GM23338 (cell line): ENCODE measurements at regions not wholly inside any gene's neighbourhood (a gene's known extent, or its start where the extent isn't known, plus 50 kb on each side); places are given as distances from the start of the nearest gene placed in this dataset.

Experiments used
- ATAC-seq: fragments of 200-7000 bp; cut with Tn5 transposase; 3 replicates; pipeline ENCODE4 v1.9.1; 2020
- DNase-seq: peaks from one replicate; pipeline ENCODE4 v3.0.0-alpha.2; 2015; ENCODE audit warnings: low spot score
- H2AFZ ChIP-seq: fragments of 200-600 bp; sonication (generic); 2 replicates; pipeline ENCODE4 v1.8.0; 2016; ENCODE audit warnings: antibody characterized with exemption, mild to moderate bottlenecking, moderate library complexity
- H3F3A ChIP-seq: fragments of 200-600 bp; sonication (generic); replicated peaks from 2 replicates; pipeline ENCODE4 v1.8.0; 2017; ENCODE audit warnings: antibody characterized with exemption, mixed run types, low read depth
- H3K27ac ChIP-seq: fragments of 200-600 bp; sonication (generic); 2 replicates; pipeline ENCODE4 v1.6.1; 2016; ENCODE audit warnings: low read depth
- H3K27me3 ChIP-seq: fragments of 200-600 bp; sonication (generic); 2 replicates; pipeline ENCODE4 v1.8.0; 2016; ENCODE audit warnings: mild to moderate bottlenecking, mixed run types, moderate library complexity; ENCODE audit not compliant: insufficient read depth
- H3K36me3 ChIP-seq: fragments of 200-600 bp; sonication (generic); 2 replicates; pipeline ENCODE4 v1.8.0; 2016; ENCODE audit warnings: mild to moderate bottlenecking; ENCODE audit not compliant: insufficient read depth
- H3K4me1 ChIP-seq: fragments of 200-600 bp; sonication (generic); 2 replicates; pipeline ENCODE4 v1.8.0; 2016; ENCODE audit warnings: mild to moderate bottlenecking, moderate library complexity; ENCODE audit not compliant: insufficient read depth
- H3K4me2 ChIP-seq: fragments of 200-600 bp; sonication (generic); 2 replicates; pipeline ENCODE4 v1.7.1; 2017; ENCODE audit warnings: mixed run types
- H3K4me3 ChIP-seq: fragments of 200-600 bp; sonication (generic); 2 replicates; pipeline ENCODE4 v1.6.1; 2016; ENCODE audit warnings: mixed run types
- H3K79me2 ChIP-seq: fragments of 200-600 bp; sonication (generic); replicated peaks from 2 replicates; pipeline ENCODE4 v1.8.0; 2017; ENCODE audit warnings: mild to moderate bottlenecking; ENCODE audit not compliant: insufficient read depth
- H3K9me2 ChIP-seq: fragments of 200-600 bp; sonication (generic); 2 replicates; pipeline ENCODE4 v1.8.0; 2017; ENCODE audit not compliant: insufficient read depth
- H4K20me1 ChIP-seq: fragments of 200-600 bp; sonication (generic); replicated peaks from 2 replicates; pipeline ENCODE4 v1.8.0; 2017; ENCODE audit warnings: mild to moderate bottlenecking; ENCODE audit not compliant: insufficient read depth
- H3K27ac Mint-ChIP-seq: 2 replicates; pipeline ENCODE4 v1.8.0; 2020; ENCODE audit warnings: inconsistent platforms, mild to moderate bottlenecking, moderate library complexity, mixed read lengths
- H3K27me3 Mint-ChIP-seq: 3 replicates; pipeline ENCODE4 v1.8.0; 2022; ENCODE audit warnings: low read depth, mild to moderate bottlenecking, moderate library complexity, mixed read lengths, inconsistent platforms; ENCODE audit not compliant: insufficient read depth, poor library complexity
- H3K36me3 Mint-ChIP-seq: 3 replicates; pipeline ENCODE4 v1.8.0; 2021; ENCODE audit warnings: low read depth, mild to moderate bottlenecking, inconsistent platforms, moderate library complexity, mixed read lengths
- H3K4me1 Mint-ChIP-seq: 3 replicates; pipeline ENCODE4 v1.8.0; 2020; ENCODE audit warnings: mild to moderate bottlenecking, inconsistent platforms, mixed read lengths
- H3K4me3 Mint-ChIP-seq: 3 replicates; pipeline ENCODE4 v1.8.0; 2021; ENCODE audit warnings: moderate library complexity, mild to moderate bottlenecking, inconsistent platforms, mixed read lengths
- H3K9me3 Mint-ChIP-seq: 3 replicates; pipeline ENCODE4 v1.8.0; 2020; ENCODE audit warnings: moderate library complexity, mild to moderate bottlenecking, inconsistent platforms, mixed read lengths
- CREB1 ChIP-seq: fragments of 250-450 bp; sonication (Bioruptor Pico); IDR thresholded peaks from 2 replicates; pipeline ENCODE4 v1.5.0; 2020; ENCODE audit warnings: low read depth, mild to moderate bottlenecking, moderate library complexity
- EZH2 ChIP-seq: fragments of 200-600 bp; sonication (generic); IDR thresholded peaks from one replicate; pipeline ENCODE4 v1.8.0; 2017; ENCODE audit warnings: antibody characterized with exemption, mild to moderate bottlenecking, low read depth; ENCODE audit not compliant: unreplicated experiment
- EZH2phosphoT487 ChIP-seq: fragments of 200-600 bp; sonication (generic); IDR thresholded peaks from one replicate; pipeline ENCODE4 v1.8.1; 2018; ENCODE audit warnings: antibody characterized with exemption; ENCODE audit not compliant: unreplicated experiment
- JUNB ChIP-seq: IDR thresholded peaks from one replicate; pipeline ENCODE4 v1.6.1; 2016; ENCODE audit warnings: antibody characterized with exemption; ENCODE audit not compliant: unreplicated experiment
- NANOG ChIP-seq: IDR thresholded peaks from 2 replicates; pipeline ENCODE4 v1.6.1; 2016; ENCODE audit warnings: antibody characterized with exemption, borderline replicate concordance
- POLR2AphosphoS5 ChIP-seq: IDR thresholded peaks from 2 replicates; pipeline ENCODE4 v1.6.1; 2016; ENCODE audit warnings: antibody characterized with exemption, low read depth
- REST ChIP-seq: IDR thresholded peaks from one replicate; pipeline ENCODE4 v1.6.1; 2018; ENCODE audit warnings: antibody characterized with exemption; ENCODE audit not compliant: unreplicated experiment
- STAT1 ChIP-seq: IDR thresholded peaks from one replicate; pipeline ENCODE4 v1.6.1; 2016; ENCODE audit warnings: antibody characterized with exemption; ENCODE audit not compliant: unreplicated experiment
- ZNF114 ChIP-seq: fragments of 250-450 bp; sonication (Bioruptor Pico); IDR thresholded peaks from 2 replicates; pipeline ENCODE4 v1.5.0; 2020; ENCODE audit warnings: mild to moderate bottlenecking, moderate library complexity
- ZNF331 ChIP-seq: fragments of 250-450 bp; sonication (Bioruptor Pico); IDR thresholded peaks from 2 replicates; pipeline ENCODE4 v1.5.0; 2020; ENCODE audit warnings: low read depth, mild to moderate bottlenecking, moderate library complexity
- ZNF462 ChIP-seq: fragments of 250-450 bp; sonication (Bioruptor Pico); IDR thresholded peaks from 2 replicates; pipeline ENCODE4 v1.5.0; 2020; ENCODE audit warnings: mild to moderate bottlenecking, moderate library complexity
- TF ChIP-seq, protein P1 (sequence below), 2 experiments: fragments of 200-600 bp in 1 of 2; sonication (generic) in 1 of 2; conservative IDR thresholded peaks; 2 replicates each; pipeline versions ENCODE4 v1.5.1 to v1.6.1; 2016 to 2017; ENCODE audit warnings: antibody characterized with exemption in 2 of 2, low read depth in 2 of 2, mild to moderate bottlenecking in 2 of 2, moderate library complexity in 1 of 2
- TF ChIP-seq, protein P2 (sequence below): IDR thresholded peaks from 2 replicates; pipeline ENCODE4 v1.6.1; 2016; ENCODE audit warnings: antibody characterized with exemption

GRCh38 chr2:8364668-8365067, 317.2 kb upstream of the ID2 start:
- Mint-ChIP-seq H3K4me3 (no peak overlapping the region), H3K27me3 (peaks cover 3% of the 10 kb centered on the region), H3K36me3 (no peaks in the 10 kb centered on the region), H3K27ac (no peak overlapping the region), H3K9me3 (no peaks in the 10 kb centered on the region), H3K4me1 (peaks cover 8% of the 10 kb centered on the region; the same call in 2 of the 3 replicates)
- no peak overlapping the region for H3K27ac ChIP-seq
- H4K20me1 ChIP-seq = no peaks in the 10 kb centered on the region
- H3F3A ChIP-seq = no peaks in the 10 kb centered on the region
- ATAC-seq (no peak), DNase-seq (no peak)
- no peak overlapping the region for H3K4me3 ChIP-seq
- H3K4me2 ChIP-seq = no peak overlapping the region
- H3K79me2 ChIP-seq = no peaks in the 10 kb centered on the region
- TF ChIP-seq ZNF331 (CRISPR knock-in tag) (no peak), CREB1 (no peak), JUNB (no peak), ZNF462 (CRISPR knock-in tag) (no peak), STAT1 (no peak), EZH2 (no peak), EZH2phosphoT487 (no peak), POLR2AphosphoS5 (no peak), ZNF114 (CRISPR knock-in tag) (no peak), REST (no peak), NANOG (no peak)
- TF ChIP-seq, protein P1, sequence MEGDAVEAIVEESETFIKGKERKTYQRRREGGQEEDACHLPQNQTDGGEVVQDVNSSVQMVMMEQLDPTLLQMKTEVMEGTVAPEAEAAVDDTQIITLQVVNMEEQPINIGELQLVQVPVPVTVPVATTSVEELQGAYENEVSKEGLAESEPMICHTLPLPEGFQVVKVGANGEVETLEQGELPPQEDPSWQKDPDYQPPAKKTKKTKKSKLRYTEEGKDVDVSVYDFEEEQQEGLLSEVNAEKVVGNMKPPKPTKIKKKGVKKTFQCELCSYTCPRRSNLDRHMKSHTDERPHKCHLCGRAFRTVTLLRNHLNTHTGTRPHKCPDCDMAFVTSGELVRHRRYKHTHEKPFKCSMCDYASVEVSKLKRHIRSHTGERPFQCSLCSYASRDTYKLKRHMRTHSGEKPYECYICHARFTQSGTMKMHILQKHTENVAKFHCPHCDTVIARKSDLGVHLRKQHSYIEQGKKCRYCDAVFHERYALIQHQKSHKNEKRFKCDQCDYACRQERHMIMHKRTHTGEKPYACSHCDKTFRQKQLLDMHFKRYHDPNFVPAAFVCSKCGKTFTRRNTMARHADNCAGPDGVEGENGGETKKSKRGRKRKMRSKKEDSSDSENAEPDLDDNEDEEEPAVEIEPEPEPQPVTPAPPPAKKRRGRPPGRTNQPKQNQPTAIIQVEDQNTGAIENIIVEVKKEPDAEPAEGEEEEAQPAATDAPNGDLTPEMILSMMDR (conservative IDR thresholded peaks at IDR 0.05; ENCODE audit: low read depth in 2 of 2) = no peak
- TF ChIP-seq, protein P2, sequence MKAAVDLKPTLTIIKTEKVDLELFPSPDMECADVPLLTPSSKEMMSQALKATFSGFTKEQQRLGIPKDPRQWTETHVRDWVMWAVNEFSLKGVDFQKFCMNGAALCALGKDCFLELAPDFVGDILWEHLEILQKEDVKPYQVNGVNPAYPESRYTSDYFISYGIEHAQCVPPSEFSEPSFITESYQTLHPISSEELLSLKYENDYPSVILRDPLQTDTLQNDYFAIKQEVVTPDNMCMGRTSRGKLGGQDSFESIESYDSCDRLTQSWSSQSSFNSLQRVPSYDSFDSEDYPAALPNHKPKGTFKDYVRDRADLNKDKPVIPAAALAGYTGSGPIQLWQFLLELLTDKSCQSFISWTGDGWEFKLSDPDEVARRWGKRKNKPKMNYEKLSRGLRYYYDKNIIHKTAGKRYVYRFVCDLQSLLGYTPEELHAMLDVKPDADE = no peak
- no peaks in the 10 kb centered on the region for H3K36me3 ChIP-seq
- H3K4me1 ChIP-seq = no peaks in the 10 kb centered on the region
- H2AFZ ChIP-seq = no peak overlapping the region
- no peaks in the 10 kb centered on the region for H3K27me3 ChIP-seq
- no peaks in the 10 kb centered on the region for H3K9me2 ChIP-seq
